ENCODE measurements at regions not wholly inside any gene's neighbourhood (a gene's known extent, or its start where the extent isn't known, plus 50 kb on each side); places are given as distances from the start of the nearest gene placed in this dataset.
"Not testable (repeated sequence)": the region's sequence is repeated elsewhere in the genome, so short reads cannot be mapped to it uniquely, and the experiment has no call there.

DNA sequence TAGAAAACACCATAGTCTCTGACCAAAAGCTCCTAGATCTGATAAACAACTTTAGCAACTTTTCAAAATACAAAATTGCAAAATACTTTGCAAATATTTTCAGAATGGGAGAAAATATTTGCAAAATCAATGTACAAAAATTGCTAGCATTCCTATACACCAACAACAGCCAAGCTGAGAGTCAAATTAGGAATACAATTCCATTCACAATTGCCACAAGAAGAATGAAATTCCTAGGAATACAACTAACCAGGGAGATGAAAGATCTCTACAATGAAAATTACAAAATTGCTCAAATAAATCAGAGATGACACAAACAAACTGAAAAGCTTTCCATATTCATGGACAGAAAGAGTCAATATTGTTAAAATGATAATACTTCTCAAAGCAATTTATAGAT, 327.0 kb upstream of the ZC3H15 start:
- H3K36me3 ChIP-seq (ENCODE audit: control insufficient read depth, insufficient read depth, low read length): no peaks in the 10 kb centered on the region
- peaks cover 11% of the 10 kb centered on the region for H3K36me3 Mint-ChIP-seq
- DNase-seq: no peak
- peaks cover 3 to 53% (median 15%) of the 10 kb centered on the region in 7 donors for H3K9me3 Mint-ChIP-seq
- no peaks in the 10 kb centered on the region for H3K4me1 ChIP-seq (ENCODE audit: control insufficient read depth, insufficient read depth, low read length, poor library complexity, severe bottlenecking)
- peaks cover 0 to 8% of the 10 kb centered on the region in 2 experiments for H3K9me3 ChIP-seq (ENCODE audit: control insufficient read depth in 2 of 2, low read length in 2 of 2)
- H3K4me1 Mint-ChIP-seq: peaks cover 0 to 5% (median 0%) of the 10 kb centered on the region in 4 donors
- ATAC-seq (ENCODE audit: low read depth in 2 of 2): no peak
- H3K4me3 ChIP-seq (ENCODE audit: low read depth, low read length): no peak overlapping the region
- no peak overlapping the region for H3K4me3 Mint-ChIP-seq
- H3K27me3 ChIP-seq (ENCODE audit: control insufficient read depth, insufficient read depth, low read length): no peaks in the 10 kb centered on the region
- H3K27ac Mint-ChIP-seq: no peak overlapping the region
- H3K27ac ChIP-seq (ENCODE audit: insufficient read depth, low read length, poor library complexity, severe bottlenecking): no peak overlapping the region
- no peaks in the 10 kb centered on the region for H3K27me3 Mint-ChIP-seq

DNA sequence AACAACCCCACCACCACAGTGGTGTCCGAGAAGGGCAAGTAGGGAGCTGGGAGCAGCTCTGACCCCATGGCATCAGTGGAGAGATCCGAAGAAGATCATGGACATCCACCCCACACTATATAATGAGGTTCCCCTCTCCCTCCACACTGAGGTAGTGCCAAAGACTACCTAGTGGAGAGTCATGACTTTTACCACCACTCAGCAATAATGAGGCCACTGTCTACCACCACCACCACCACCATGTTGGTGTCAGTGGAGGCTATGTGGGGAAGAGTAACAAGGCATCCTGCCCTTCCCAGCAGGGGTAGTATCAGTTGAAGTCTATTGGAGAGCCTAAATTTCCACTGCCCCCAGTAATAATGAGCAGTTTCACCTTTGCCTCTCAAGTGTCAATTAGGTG, 321.7 kb upstream of the ZC3H15 start:
- Histone ChIP-seq H3K36me3 (ENCODE audit: control insufficient read depth, insufficient read depth, low read length) (no peaks in the 10 kb centered on the region), H3K27ac (ENCODE audit: insufficient read depth, low read length, poor library complexity, severe bottlenecking) (no peak overlapping the region), H3K4me1 (ENCODE audit: control insufficient read depth, insufficient read depth, low read length, poor library complexity, severe bottlenecking) (no peaks in the 10 kb centered on the region), H3K27me3 (ENCODE audit: control insufficient read depth, insufficient read depth, low read length) (no peaks in the 10 kb centered on the region), H3K4me3 (ENCODE audit: low read depth, low read length) (no peak overlapping the region), H3K9me3 (ENCODE audit: control insufficient read depth in 2 of 2, low read length in 2 of 2) (no peaks in the 10 kb centered on the region)
- Mint-ChIP-seq H3K36me3 (peaks cover 9% of the 10 kb centered on the region), H3K27ac (no peak overlapping the region), H3K4me1 (peaks cover 0 to 5% (median 0%) of the 10 kb centered on the region in 4 donors), H3K9me3 (peaks cover 0 to 32% (median 9%) of the 10 kb centered on the region in 7 donors), H3K4me3 (no peak overlapping the region), H3K27me3 (no peaks in the 10 kb centered on the region)
- no peak for DNase-seq
- no peak for ATAC-seq (ENCODE audit: low read depth in 2 of 2)

DNA sequence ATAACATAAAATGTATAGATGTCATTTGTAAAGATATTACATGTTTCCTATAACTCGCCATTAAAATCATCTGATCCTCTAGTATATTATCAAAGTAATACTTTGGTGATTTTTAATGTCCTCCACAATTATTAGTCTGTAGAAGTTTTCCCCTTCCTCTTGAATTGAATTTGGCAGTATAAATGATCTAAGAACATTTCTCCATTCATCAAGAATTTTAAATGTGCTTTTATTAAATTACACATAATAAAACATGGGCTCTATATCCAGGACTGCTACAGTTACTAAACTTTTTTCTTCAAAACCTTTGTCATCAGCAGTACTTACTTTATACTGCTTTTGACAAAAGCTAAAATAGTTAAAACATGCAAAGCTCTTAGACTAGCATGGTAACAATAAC, 315.4 kb upstream of the ZC3H15 start:
- Histone ChIP-seq H3K27ac (ENCODE audit: insufficient read depth, low read length, poor library complexity, severe bottlenecking) (no peak overlapping the region), H3K4me1 (ENCODE audit: control insufficient read depth, insufficient read depth, low read length, poor library complexity, severe bottlenecking) (no peaks in the 10 kb centered on the region), H3K4me3 (ENCODE audit: low read depth, low read length) (no peak overlapping the region), H3K27me3 (ENCODE audit: control insufficient read depth, insufficient read depth, low read length) (no peaks in the 10 kb centered on the region), H3K36me3 (ENCODE audit: control insufficient read depth, insufficient read depth, low read length) (no peaks in the 10 kb centered on the region), H3K9me3 (ENCODE audit: control insufficient read depth in 2 of 2, low read length in 2 of 2) (no peaks in the 10 kb centered on the region)
- Mint-ChIP-seq H3K9me3 (peaks cover 0 to 10% (median 2%) of the 10 kb centered on the region in 7 donors), H3K36me3 (peaks cover 3% of the 10 kb centered on the region), H3K4me3 (no peak overlapping the region), H3K4me1 (no peaks in the 10 kb centered on the region), H3K27me3 (no peaks in the 10 kb centered on the region), H3K27ac (no peak overlapping the region)
- ATAC-seq (ENCODE audit: low read depth in 2 of 2): no peak
- DNase-seq: no peak

- H3K27ac ChIP-seq (ENCODE audit: insufficient read depth, low read length, poor library complexity, severe bottlenecking): no peak overlapping the region
- H3K4me3 ChIP-seq (ENCODE audit: low read depth, low read length): no peak overlapping the region
- no peaks in the 10 kb centered on the region for H3K9me3 ChIP-seq (ENCODE audit: control insufficient read depth in 2 of 2, low read length in 2 of 2)
- no peak overlapping the region for H3K4me3 Mint-ChIP-seq
- no peaks in the 10 kb centered on the region for H3K27me3 Mint-ChIP-seq
- peaks cover 0 to 7% (median 2%) of the 10 kb centered on the region in 7 donors for H3K9me3 Mint-ChIP-seq
- H3K4me1 ChIP-seq (ENCODE audit: control insufficient read depth, insufficient read depth, low read length, poor library complexity, severe bottlenecking): no peaks in the 10 kb centered on the region
- no peak for ATAC-seq (ENCODE audit: low read depth in 2 of 2)
- H3K27ac Mint-ChIP-seq: no peak overlapping the region
- no peaks in the 10 kb centered on the region for H3K36me3 Mint-ChIP-seq
- no peaks in the 10 kb centered on the region for H3K27me3 ChIP-seq (ENCODE audit: control insufficient read depth, insufficient read depth, low read length)
- DNase-seq: no peak
- H3K36me3 ChIP-seq (ENCODE audit: control insufficient read depth, insufficient read depth, low read length): no peaks in the 10 kb centered on the region
- peaks cover 0 to 3% (median 1%) of the 10 kb centered on the region in 4 donors for H3K4me1 Mint-ChIP-seq
These were observed 304.4 kb upstream of the ZC3H15 start for GRCh38 chr2:186181625-186182024.

DNA sequence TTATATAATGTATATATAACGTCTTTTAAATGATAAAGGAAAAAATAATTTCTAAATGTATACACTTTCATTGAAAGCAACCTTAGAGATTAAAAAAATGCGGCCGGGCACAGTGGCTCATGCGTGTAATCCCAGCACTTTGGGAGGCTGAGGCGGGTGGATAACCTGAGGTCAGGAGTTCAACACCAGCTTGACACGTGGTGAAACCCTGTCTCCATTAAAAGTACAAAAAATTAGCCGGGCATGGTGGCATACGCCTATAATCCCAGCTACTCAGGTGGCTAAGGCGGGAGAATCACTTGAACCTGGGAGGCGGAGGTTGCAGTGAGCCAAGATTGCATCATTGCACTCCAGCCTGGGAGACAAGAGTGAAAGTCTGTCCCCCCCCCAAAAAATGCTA, 303.7 kb upstream of the ZC3H15 start:
- H3K36me3 Mint-ChIP-seq; ATAC-seq (ENCODE audit: low read depth in 2 of 2); H3K36me3 ChIP-seq (ENCODE audit: control insufficient read depth, insufficient read depth, low read length): not testable (repeated sequence)

DNA sequence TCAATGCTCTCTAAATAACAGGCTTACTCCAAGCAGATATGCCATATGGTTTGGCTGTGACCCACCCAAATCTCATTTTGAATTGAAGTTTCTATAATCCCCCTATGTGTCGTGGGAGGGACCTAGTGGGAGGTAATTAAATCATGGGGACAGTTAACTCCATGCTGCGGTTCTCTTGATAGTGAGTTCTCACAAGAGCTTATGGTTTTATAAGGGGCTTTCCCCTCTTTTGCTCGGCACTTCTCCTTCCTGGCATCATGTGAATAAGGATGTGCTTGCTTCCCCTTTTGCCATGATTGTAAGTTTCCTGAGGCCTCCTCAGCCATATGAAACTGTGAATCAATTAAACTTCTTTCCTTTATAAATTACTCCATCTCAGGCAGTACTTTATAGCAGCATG, 302.7 kb upstream of the ZC3H15 start:
- Histone ChIP-seq H3K36me3 (ENCODE audit: control insufficient read depth, insufficient read depth, low read length) (no peaks in the 10 kb centered on the region), H3K9me3 (ENCODE audit: control insufficient read depth in 2 of 2, low read length in 2 of 2) (no peaks in the 10 kb centered on the region), H3K27me3 (ENCODE audit: control insufficient read depth, insufficient read depth, low read length) (no peaks in the 10 kb centered on the region), H3K4me1 (ENCODE audit: control insufficient read depth, insufficient read depth, low read length, poor library complexity, severe bottlenecking) (no peaks in the 10 kb centered on the region), H3K4me3 (ENCODE audit: low read depth, low read length) (no peak overlapping the region), H3K27ac (ENCODE audit: insufficient read depth, low read length, poor library complexity, severe bottlenecking) (no peak overlapping the region)
- Mint-ChIP-seq H3K27ac (no peak overlapping the region), H3K4me1 (peaks cover 0 to 8% (median 1%) of the 10 kb centered on the region in 4 donors), H3K9me3 (peaks cover 0 to 7% (median 3%) of the 10 kb centered on the region in 7 donors), H3K4me3 (no peak overlapping the region), H3K36me3 (no peaks in the 10 kb centered on the region), H3K27me3 (no peaks in the 10 kb centered on the region)
- no peak for DNase-seq
- no peak for ATAC-seq (ENCODE audit: low read depth in 2 of 2)

More for the DNA sequence above, 303.7 kb upstream of the ZC3H15 start:
- not testable (repeated sequence) for H3K9me3 ChIP-seq (ENCODE audit: control insufficient read depth in 2 of 2, low read length in 2 of 2); H3K4me3 Mint-ChIP-seq; DNase-seq; H3K27me3 Mint-ChIP-seq; H3K27ac Mint-ChIP-seq; H3K4me1 Mint-ChIP-seq; H3K4me3 ChIP-seq (ENCODE audit: low read depth, low read length); H3K27me3 ChIP-seq (ENCODE audit: control insufficient read depth, insufficient read depth, low read length); H3K9me3 Mint-ChIP-seq; H3K4me1 ChIP-seq (ENCODE audit: control insufficient read depth, insufficient read depth, low read length, poor library complexity, severe bottlenecking); H3K27ac ChIP-seq (ENCODE audit: insufficient read depth, low read length, poor library complexity, severe bottlenecking)

DNA sequence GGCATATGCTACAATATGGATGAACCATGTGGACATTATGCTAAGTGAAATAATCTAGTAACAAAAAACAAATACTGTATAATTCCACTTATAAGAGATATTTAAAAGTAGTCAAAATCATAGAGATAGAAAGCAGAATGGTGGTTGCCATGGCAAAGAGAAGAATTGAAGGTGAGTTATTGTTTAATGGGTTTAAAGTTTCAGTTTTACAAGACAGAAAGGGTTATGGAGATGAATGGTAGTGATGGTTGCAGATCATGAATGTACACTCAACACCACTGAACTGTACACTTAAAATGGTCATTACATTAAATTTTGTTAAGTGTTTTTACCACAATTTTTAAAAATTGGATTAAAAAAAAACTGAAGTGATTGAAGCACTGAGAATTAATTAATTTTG, 298.2 kb upstream of the ZC3H15 start:
- DNase-seq: no peak
- H3K4me1 ChIP-seq (ENCODE audit: control insufficient read depth, insufficient read depth, low read length, poor library complexity, severe bottlenecking): no peaks in the 10 kb centered on the region
- Mint-ChIP-seq H3K4me3 (no peak overlapping the region), H3K9me3 (peaks cover 0 to 10% (median 0%) of the 10 kb centered on the region in 7 donors), H3K4me1 (peaks cover 0 to 4% (median 0%) of the 10 kb centered on the region in 4 donors), H3K27me3 (no peaks in the 10 kb centered on the region), H3K27ac (no peak overlapping the region), H3K36me3 (peaks cover 3% of the 10 kb centered on the region)
- no peak overlapping the region for H3K27ac ChIP-seq (ENCODE audit: insufficient read depth, low read length, poor library complexity, severe bottlenecking)
- ATAC-seq (ENCODE audit: low read depth in 2 of 2): no peak
- H3K36me3 ChIP-seq (ENCODE audit: control insufficient read depth, insufficient read depth, low read length): no peaks in the 10 kb centered on the region
- no peak overlapping the region for H3K4me3 ChIP-seq (ENCODE audit: low read depth, low read length)
- H3K27me3 ChIP-seq (ENCODE audit: control insufficient read depth, insufficient read depth, low read length): no peaks in the 10 kb centered on the region
- no peaks in the 10 kb centered on the region for H3K9me3 ChIP-seq (ENCODE audit: control insufficient read depth in 2 of 2, low read length in 2 of 2)

- DNase-seq (no peak), ATAC-seq (ENCODE audit: low read depth in 2 of 2) (no peak)
- no peak overlapping the region for H3K27ac Mint-ChIP-seq
- H3K36me3 Mint-ChIP-seq: peaks cover 3% of the 10 kb centered on the region
- peaks cover 0 to 10% (median 0%) of the 10 kb centered on the region in 7 donors for H3K9me3 Mint-ChIP-seq
- no peak overlapping the region for H3K4me3 Mint-ChIP-seq
- H3K27ac ChIP-seq (ENCODE audit: insufficient read depth, low read length, poor library complexity, severe bottlenecking): no peak overlapping the region
- no peak overlapping the region for H3K4me3 ChIP-seq (ENCODE audit: low read depth, low read length)
- H3K4me1 ChIP-seq (ENCODE audit: control insufficient read depth, insufficient read depth, low read length, poor library complexity, severe bottlenecking): no peaks in the 10 kb centered on the region
- H3K36me3 ChIP-seq (ENCODE audit: control insufficient read depth, insufficient read depth, low read length): no peaks in the 10 kb centered on the region
- H3K9me3 ChIP-seq (ENCODE audit: control insufficient read depth in 2 of 2, low read length in 2 of 2): no peaks in the 10 kb centered on the region
- H3K27me3 Mint-ChIP-seq: no peaks in the 10 kb centered on the region
- H3K27me3 ChIP-seq (ENCODE audit: control insufficient read depth, insufficient read depth, low read length): no peaks in the 10 kb centered on the region
- H3K4me1 Mint-ChIP-seq: peaks cover 0 to 4% (median 0%) of the 10 kb centered on the region in 4 donors
These were observed 296.2 kb upstream of the ZC3H15 start for GRCh38 chr2:186189816-186190215.
